AG09319 (cell line): ENCODE measurements at regions not wholly inside any gene's neighbourhood (a gene's known extent, or its start where the extent isn't known, plus 50 kb on each side); places are given as distances from the start of the nearest gene placed in this dataset.
A peak's percentile ranks its signal among the peaks of the same experiment; 100 is the strongest.
"Not testable (repeated sequence)": the region's sequence is repeated elsewhere in the genome, so short reads cannot be mapped to it uniquely, and the experiment has no call there.

Experiments used
- DNase-seq: peaks from one replicate; pipeline ENCODE4 v3.0.0-alpha.2; 2010; ENCODE audit warnings: low read depth; ENCODE audit errors: extremely low read depth
- CTCF ChIP-seq: IDR thresholded peaks from 2 replicates; pipeline ENCODE4 v1.5.1; 2011; ENCODE audit warnings: low read depth, mild to moderate bottlenecking, inconsistent platforms, low read length, moderate library complexity

GRCh38 chr6:81298751-81299150 lies 453.7 kb downstream of the TENT5A start:
- DNase-seq: no peak
- TF ChIP-seq CTCF: no peak

GRCh38 chr6:81295310-81295709 lies 457.2 kb downstream of the TENT5A start:
- TF ChIP-seq CTCF: no peak
- DNase-seq: no peak

GRCh38 chr6:81293896-81294295 lies 458.6 kb downstream of the TENT5A start:
- no peak for DNase-seq
- TF ChIP-seq CTCF: no peak

GRCh38 chr6:81289229-81289628 lies 463.3 kb downstream of the TENT5A start:
- no peak for DNase-seq
- no peak for TF ChIP-seq CTCF

- TF ChIP-seq CTCF: no peak
- DNase-seq: peak; percentile 19
Observed at GRCh38 chr6:81265106-81265505, 487.4 kb downstream of the TENT5A start.

GRCh38 chr6:81263531-81264168 lies 488.8 kb downstream of the TENT5A start:
- no peak for DNase-seq
- TF ChIP-seq CTCF: no peak

- no peak for TF ChIP-seq CTCF
- DNase-seq: no peak
Observed at GRCh38 chr6:81262656-81263055, 489.8 kb downstream of the TENT5A start.

GRCh38 chr6:81256223-81256622 lies 496.3 kb downstream of the TENT5A start:
- not testable (repeated sequence) for DNase-seq
